ENCODE measurements at regions not wholly inside any gene's neighbourhood (a gene's known extent, or its start where the extent isn't known, plus 50 kb on each side); places are given as distances from the start of the nearest gene placed in this dataset.
"Not testable (repeated sequence)": the region's sequence is repeated elsewhere in the genome, so short reads cannot be mapped to it uniquely, and the experiment has no call there.

GRCh38 chr5:5738797-5739489, 316.5 kb downstream of the ICE1 start:
- H3K27me3 ChIP-seq: no peaks in the 10 kb centered on the region
- peaks cover 0 to 12% (median 5%) of the 10 kb centered on the region in 3 donors for H3K9me3 ChIP-seq
- H3K4me1 ChIP-seq: no peaks in the 10 kb centered on the region
- no peak overlapping the region for H3K4me3 ChIP-seq
- no peak overlapping the region for H3K27ac ChIP-seq
- no peaks in the 10 kb centered on the region for H3K36me3 ChIP-seq
- DNase-seq: no peak
- intact Hi-C loops (cut with DNase I; ENCODE audit: low total_unique reads): no loop called here
- no peak for TF ChIP-seq CTCF (IDR thresholded peaks at IDR 0.05)

- intact Hi-C loops (cut with DNase I; ENCODE audit: low total_unique reads): no loop called here
- Histone ChIP-seq H3K4me3 (no peak overlapping the region), H3K4me1 (no peaks in the 10 kb centered on the region), H3K27me3 (no peaks in the 10 kb centered on the region), H3K9me3 (no peaks in the 10 kb centered on the region), H3K36me3 (no peaks in the 10 kb centered on the region), H3K27ac (no peak overlapping the region)
- no peak for TF ChIP-seq CTCF (IDR thresholded peaks at IDR 0.05)
- no peak for DNase-seq
Measured at GRCh38 chr5:5736007-5736406, 313.5 kb downstream of the ICE1 start.

GRCh38 chr5:5733058-5733457, 310.6 kb downstream of the ICE1 start:
- DNase-seq; H3K27ac ChIP-seq; H3K4me1 ChIP-seq; H3K4me3 ChIP-seq; intact Hi-C loops (cut with DNase I; ENCODE audit: low total_unique reads); H3K36me3 ChIP-seq; H3K9me3 ChIP-seq; H3K27me3 ChIP-seq: not testable (repeated sequence)

- H3K36me3 ChIP-seq: no peaks in the 10 kb centered on the region
- intact Hi-C loops (cut with DNase I; ENCODE audit: low total_unique reads): no loop called here
Measured at GRCh38 chr5:5726401-5726800, 303.9 kb downstream of the ICE1 start.

GRCh38 chr5:5721881-5722280, 299.4 kb downstream of the ICE1 start:
- Histone ChIP-seq H3K36me3 (no peaks in the 10 kb centered on the region), H3K4me1 (no peaks in the 10 kb centered on the region), H3K9me3 (no peaks in the 10 kb centered on the region), H3K27ac (no peak overlapping the region), H3K4me3 (no peak overlapping the region), H3K27me3 (no peaks in the 10 kb centered on the region)
- DNase-seq: no peak
- intact Hi-C loops (cut with DNase I; ENCODE audit: low total_unique reads): no loop called here
- no peak for TF ChIP-seq CTCF (IDR thresholded peaks at IDR 0.05)

More at GRCh38 chr5:5726401-5726800, 303.9 kb downstream of the ICE1 start:
- Histone ChIP-seq H3K27ac (no peak overlapping the region), H3K9me3 (no peaks in the 10 kb centered on the region), H3K4me3 (no peak overlapping the region), H3K4me1 (no peaks in the 10 kb centered on the region), H3K27me3 (no peaks in the 10 kb centered on the region)
- TF ChIP-seq CTCF (IDR thresholded peaks at IDR 0.05): no peak
- DNase-seq: no peak

GRCh38 chr5:5719292-5719691, 296.8 kb downstream of the ICE1 start:
- Histone ChIP-seq H3K4me1 (no peaks in the 10 kb centered on the region), H3K36me3 (no peaks in the 10 kb centered on the region), H3K9me3 (no peaks in the 10 kb centered on the region), H3K27me3 (no peaks in the 10 kb centered on the region), H3K27ac (no peak overlapping the region), H3K4me3 (no peak overlapping the region)
- TF ChIP-seq CTCF (IDR thresholded peaks at IDR 0.05): no peak
- intact Hi-C loops (cut with DNase I; ENCODE audit: low total_unique reads): no loop called here
- DNase-seq: no peak

Measured in tibial artery (tissue), 4 donors.